OCI-LY1 (cell line): ENCODE measurements at regions not wholly inside any gene's neighbourhood (a gene's known extent, or its start where the extent isn't known, plus 50 kb on each side); places are given as distances from the start of the nearest gene placed in this dataset.

Experiments used
- H2AFZ ChIP-seq: fragments of 200-600 bp; sonication (generic), shearing (Covaris generic); 2 replicates; pipeline ENCODE4 v1.6.0; 2014; ENCODE audit warnings: antibody characterized with exemption, mild to moderate bottlenecking, low read length
- H3F3A ChIP-seq: fragments of 200-600 bp; sonication (generic), shearing (Covaris generic); 2 replicates; pipeline ENCODE4 v1.6.0; 2014; ENCODE audit warnings: mild to moderate bottlenecking, antibody characterized with exemption, low read length, moderate library complexity; ENCODE audit not compliant: insufficient read depth
- H3K27ac ChIP-seq: fragments of 200-600 bp; sonication (generic); 2 replicates; pipeline ENCODE4 v1.5.1; 2014; ENCODE audit warnings: low read length, mixed run types, mild to moderate bottlenecking, low read depth; ENCODE audit not compliant: poor library complexity, severe bottlenecking
- H3K27me3 ChIP-seq: fragments of 200-600 bp; sonication (generic); 2 replicates; pipeline ENCODE4 v1.6.0; 2014; ENCODE audit warnings: antibody characterized with exemption, mild to moderate bottlenecking, low read length, moderate library complexity; ENCODE audit not compliant: insufficient read depth
- H3K36me3 ChIP-seq: fragments of 200-600 bp; sonication (generic); 2 replicates; pipeline ENCODE4 v1.6.1; 2014; ENCODE audit warnings: mild to moderate bottlenecking, antibody characterized with exemption, low read length, moderate library complexity, mixed read lengths; ENCODE audit not compliant: insufficient read depth
- H3K4me1 ChIP-seq: fragments of 200-600 bp; sonication (generic); 2 replicates; pipeline ENCODE4 v1.5.1; 2014; ENCODE audit warnings: mild to moderate bottlenecking, low read length, moderate library complexity; ENCODE audit not compliant: insufficient read depth, severe bottlenecking
- H3K4me2 ChIP-seq: fragments of 200-600 bp; sonication (generic), shearing (Covaris generic); 2 replicates; pipeline ENCODE4 v1.6.1; 2014; ENCODE audit warnings: low read length
- H3K4me3 ChIP-seq: fragments of 200-600 bp; sonication (generic); 2 replicates; pipeline ENCODE4 v1.5.1; 2014; ENCODE audit warnings: low read length, low read depth, mild to moderate bottlenecking, mixed read lengths; ENCODE audit not compliant: poor library complexity, severe bottlenecking
- H3K79me2 ChIP-seq: fragments of 200-600 bp; shearing (Covaris generic); 2 replicates; pipeline ENCODE4 v1.6.1; 2016; ENCODE audit warnings: mixed run types, low read length, mixed read lengths; ENCODE audit not compliant: insufficient read depth
- H3K9ac ChIP-seq: fragments of 200-600 bp; sonication (generic), shearing (Covaris generic); 2 replicates; pipeline ENCODE4 v1.6.1; 2014; ENCODE audit warnings: mild to moderate bottlenecking, low read length, mixed read lengths
- H3K9me2 ChIP-seq: fragments of 200-600 bp; sonication (generic), shearing (Covaris generic); 2 replicates; pipeline ENCODE4 v1.6.1; 2014; ENCODE audit warnings: low read depth, mild to moderate bottlenecking, low read length, mixed read lengths
- H3K9me3 ChIP-seq: fragments of 200-600 bp; shearing (Covaris generic); 2 replicates; pipeline ENCODE4 v1.6.1; 2014; ENCODE audit warnings: low read length, mixed read lengths
- H4K20me1 ChIP-seq: fragments of 200-600 bp; sonication (generic), shearing (Covaris generic); 2 replicates; pipeline ENCODE4 v1.6.0; 2016; ENCODE audit warnings: mild to moderate bottlenecking, low read length; ENCODE audit not compliant: insufficient read depth
- CTCF ChIP-seq: fragments of 200-600 bp; sonication (generic), shearing (Covaris generic); IDR thresholded peaks from 2 replicates; pipeline ENCODE4 v1.5.1; 2017; ENCODE audit warnings: mild to moderate bottlenecking, antibody characterized with exemption, low read length, moderate library complexity, mixed read lengths
- EZH2 ChIP-seq: fragments of 200-600 bp; sonication (generic), shearing (Covaris generic); IDR thresholded peaks from 2 replicates; pipeline ENCODE4 v1.8.0; 2017; ENCODE audit warnings: borderline replicate concordance, mixed run types, mild to moderate bottlenecking, antibody characterized with exemption, low read length, moderate library complexity, mixed read lengths

DNA sequence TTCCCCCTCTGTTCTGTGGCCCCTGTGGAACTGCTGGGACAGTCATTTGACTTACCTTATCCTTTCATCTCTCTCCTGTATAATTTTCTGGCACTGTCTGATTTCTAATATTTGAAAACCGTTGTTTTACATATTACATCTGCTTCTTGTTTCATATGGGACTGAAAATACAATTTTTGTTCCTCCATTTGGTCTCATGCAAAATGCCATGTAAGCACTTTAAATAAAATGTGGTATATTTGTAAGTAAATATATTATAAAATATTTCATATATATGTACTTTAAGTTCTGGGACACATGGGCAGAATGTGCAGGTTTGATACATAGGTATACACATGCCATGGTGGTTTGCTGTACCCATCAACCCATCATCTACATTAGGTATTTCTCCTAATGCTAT is 93.9 kb upstream of the PLPPR5 start:
- Histone ChIP-seq H3K9ac (no peak overlapping the region), H4K20me1 (no peaks in the 10 kb centered on the region), H3K36me3 (no peaks in the 10 kb centered on the region), H3K9me3 (no peaks in the 10 kb centered on the region), H3K27ac (no peak overlapping the region), H3K27me3 (no peaks in the 10 kb centered on the region), H3K4me3 (no peak overlapping the region), H3K79me2 (no peaks in the 10 kb centered on the region), H3F3A (no peaks in the 10 kb centered on the region), H3K4me1 (no peaks in the 10 kb centered on the region), H2AFZ (no peak overlapping the region), H3K4me2 (no peak overlapping the region), H3K9me2 (no peaks in the 10 kb centered on the region)
- TF ChIP-seq EZH2 (no peak), CTCF (no peak)

DNA sequence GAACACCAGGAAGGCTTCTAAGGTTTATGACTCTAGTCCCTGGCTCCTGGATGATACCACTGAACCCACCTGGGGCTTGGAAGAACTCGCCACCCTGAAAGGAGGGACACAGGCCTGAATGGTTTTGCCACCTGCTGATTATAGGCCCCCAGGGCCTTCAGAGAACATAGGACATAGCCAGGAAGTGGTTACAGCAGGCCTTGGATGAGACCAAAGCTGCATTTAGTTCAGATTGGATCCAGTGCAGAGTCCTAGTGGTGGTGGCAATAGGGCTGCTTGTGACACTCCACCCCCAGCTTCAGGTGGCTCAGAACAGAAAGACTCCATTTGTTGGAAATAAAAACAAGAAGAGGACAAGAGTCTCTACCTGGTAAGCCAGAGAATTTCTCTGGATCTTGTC is 101.6 kb upstream of the PLPPR5 start:
- H3K4me3 ChIP-seq = no peak overlapping the region
- TF ChIP-seq EZH2 = no peak
- TF ChIP-seq CTCF = no peak
- no peak overlapping the region for H3K4me2 ChIP-seq
- H3K9me2 ChIP-seq = no peaks in the 10 kb centered on the region
- no peaks in the 10 kb centered on the region for H3K27me3 ChIP-seq
- no peak overlapping the region for H3K27ac ChIP-seq
- H2AFZ ChIP-seq = no peak overlapping the region
- H4K20me1 ChIP-seq = no peaks in the 10 kb centered on the region
- H3K9me3 ChIP-seq = no peaks in the 10 kb centered on the region
- no peaks in the 10 kb centered on the region for H3F3A ChIP-seq
- H3K4me1 ChIP-seq = no peaks in the 10 kb centered on the region
- no peaks in the 10 kb centered on the region for H3K36me3 ChIP-seq
- H3K9ac ChIP-seq = no peak overlapping the region
- H3K79me2 ChIP-seq = no peaks in the 10 kb centered on the region

DNA sequence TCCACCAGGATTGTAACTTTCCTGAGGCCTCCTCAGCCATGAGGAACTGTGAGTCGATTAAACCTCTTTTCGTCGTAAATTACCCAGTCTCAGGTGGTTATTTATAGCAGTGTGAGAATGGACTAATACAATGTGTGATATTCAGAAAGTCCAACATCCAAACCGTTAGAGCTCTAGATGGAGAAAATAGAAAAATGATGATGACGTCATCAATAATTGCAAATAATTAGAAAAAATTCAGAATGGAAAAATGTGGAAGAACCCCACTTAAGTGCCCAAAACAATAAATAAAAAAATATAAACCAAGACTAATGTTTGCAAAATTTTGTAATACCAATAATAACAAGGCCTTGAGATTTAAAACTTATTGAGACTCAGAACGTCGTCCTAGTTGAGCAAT is 103.0 kb upstream of the PLPPR5 start:
- H3K27me3 ChIP-seq = no peaks in the 10 kb centered on the region
- H2AFZ ChIP-seq = no peak overlapping the region
- no peak overlapping the region for H3K27ac ChIP-seq
- H3K4me2 ChIP-seq = no peak overlapping the region
- H3K9ac ChIP-seq = no peak overlapping the region
- no peak overlapping the region for H3K4me3 ChIP-seq
- no peaks in the 10 kb centered on the region for H3K36me3 ChIP-seq
- no peaks in the 10 kb centered on the region for H3K9me2 ChIP-seq
- H3K9me3 ChIP-seq = no peaks in the 10 kb centered on the region
- no peaks in the 10 kb centered on the region for H4K20me1 ChIP-seq
- no peaks in the 10 kb centered on the region for H3K4me1 ChIP-seq
- no peaks in the 10 kb centered on the region for H3F3A ChIP-seq
- no peak for TF ChIP-seq EZH2
- no peak for TF ChIP-seq CTCF
- no peaks in the 10 kb centered on the region for H3K79me2 ChIP-seq
